ENCODE measurements at regions not wholly inside any gene's neighbourhood (a gene's known extent, or its start where the extent isn't known, plus 50 kb on each side); places are given as distances from the start of the nearest gene placed in this dataset.

DNA sequence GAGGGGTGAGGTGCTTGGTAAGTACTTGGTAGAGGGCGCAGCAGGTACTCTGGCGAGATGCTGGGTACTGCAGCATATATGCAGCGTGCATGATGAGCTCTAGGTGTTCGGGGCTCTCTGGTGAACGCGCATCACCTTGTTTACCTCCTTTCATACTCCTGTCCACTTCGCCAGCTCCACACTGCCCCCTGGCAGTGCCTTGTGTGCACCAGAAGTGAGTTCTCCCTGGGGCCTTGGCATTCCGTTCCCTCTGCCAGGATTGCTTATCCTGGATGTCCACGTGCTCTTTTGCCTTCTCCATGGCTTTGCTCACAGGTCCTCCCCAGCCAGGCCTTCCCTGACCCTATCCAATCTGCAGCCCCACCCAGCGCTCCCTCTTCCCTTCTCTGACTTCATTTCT, 154.2 kb downstream of the MRM1 start:
- no peaks in the 10 kb centered on the region for H3K4me1 ChIP-seq (ENCODE audit: control insufficient read depth in 1 of 2, insufficient read depth in 2 of 2, low read length in 2 of 2)
- no peak for DNase-seq
- 45 to 47% methylated on average over 10 of the region's 10 CpGs for WGBS, 2 donors
- no peak overlapping the region for H3K27ac ChIP-seq (ENCODE audit: low read depth in 1 of 2, low read length in 2 of 2)
- H3K27me3 ChIP-seq (ENCODE audit: control insufficient read depth in 1 of 2, insufficient read depth in 2 of 2, low read length in 1 of 2): peaks cover 0 to 1% of the 10 kb centered on the region in 2 donors
- no peaks in the 10 kb centered on the region for H3K9me3 ChIP-seq (ENCODE audit: control insufficient read depth, low read length)
- no peak overlapping the region for H3K4me3 ChIP-seq (ENCODE audit: low read length in 2 of 2)
- ATAC-seq (ENCODE audit: low FRiP score): no peak
- no peaks in the 10 kb centered on the region for H3K36me3 ChIP-seq (ENCODE audit: control insufficient read depth in 1 of 2, insufficient read depth in 2 of 2, low read length in 1 of 2)
- intact Hi-C loops (cut with DNase I): no loop called here

DNA sequence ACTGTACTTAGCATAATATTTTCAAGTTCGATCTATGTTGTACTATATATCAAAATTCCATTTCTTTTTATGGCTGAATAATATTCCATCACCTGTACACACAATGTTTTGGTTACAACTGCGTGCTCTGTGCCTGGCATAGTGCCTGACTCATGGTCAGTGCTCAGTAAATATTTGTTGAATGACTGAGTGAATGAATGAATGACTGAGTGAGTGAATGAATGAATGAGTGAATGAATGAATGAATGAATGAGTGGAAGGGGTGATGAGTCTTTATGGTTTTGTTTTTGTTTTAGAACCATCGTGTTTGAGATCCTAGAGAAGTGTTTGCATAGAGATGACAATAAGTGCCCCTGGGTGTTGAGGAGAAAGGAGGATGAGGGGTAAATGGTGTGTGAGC, 155.3 kb downstream of the MRM1 start:
- H3K27me3 ChIP-seq (ENCODE audit: control insufficient read depth in 1 of 2, insufficient read depth in 2 of 2, low read length in 1 of 2): peaks cover 0 to 1% of the 10 kb centered on the region in 2 donors
- WGBS, 2 donors: 74 to 83% methylated on average over 3 of the region's 3 CpGs

GRCh38 chr17:36760425-36760824, 159.0 kb downstream of the MRM1 start:
- ATAC-seq (ENCODE audit: low FRiP score) (no peak), DNase-seq (peak in 1 of 2 donors; percentile 5)
- intact Hi-C loops (cut with DNase I): no loop called here
- H3K4me3 ChIP-seq (ENCODE audit: low read length in 2 of 2): no peak overlapping the region
- H3K27ac ChIP-seq (ENCODE audit: low read depth in 1 of 2, low read length in 2 of 2): no peak overlapping the region
- no peaks in the 10 kb centered on the region for H3K36me3 ChIP-seq (ENCODE audit: control insufficient read depth in 1 of 2, insufficient read depth in 2 of 2, low read length in 1 of 2)
- H3K27me3 ChIP-seq (ENCODE audit: control insufficient read depth in 1 of 2, insufficient read depth in 2 of 2, low read length in 1 of 2): no peaks in the 10 kb centered on the region
- no peaks in the 10 kb centered on the region for H3K9me3 ChIP-seq (ENCODE audit: control insufficient read depth, low read length)
- H3K4me1 ChIP-seq (ENCODE audit: control insufficient read depth in 1 of 2, insufficient read depth in 2 of 2, low read length in 2 of 2): no peaks in the 10 kb centered on the region
- WGBS, 2 donors: 51 to 55% methylated on average over 5 of the region's 5 CpGs

More for the DNA sequence above, 155.3 kb downstream of the MRM1 start:
- no peak overlapping the region for H3K4me3 ChIP-seq (ENCODE audit: low read length in 2 of 2)
- H3K36me3 ChIP-seq (ENCODE audit: control insufficient read depth in 1 of 2, insufficient read depth in 2 of 2, low read length in 1 of 2): no peaks in the 10 kb centered on the region
- H3K9me3 ChIP-seq (ENCODE audit: control insufficient read depth, low read length): no peaks in the 10 kb centered on the region
- ATAC-seq (ENCODE audit: low FRiP score) (no peak), DNase-seq (no peak)
- H3K27ac ChIP-seq (ENCODE audit: low read depth in 1 of 2, low read length in 2 of 2): no peak overlapping the region
- intact Hi-C loops (cut with DNase I): no loop called here
- H3K4me1 ChIP-seq (ENCODE audit: control insufficient read depth in 1 of 2, insufficient read depth in 2 of 2, low read length in 2 of 2): no peaks in the 10 kb centered on the region

DNA sequence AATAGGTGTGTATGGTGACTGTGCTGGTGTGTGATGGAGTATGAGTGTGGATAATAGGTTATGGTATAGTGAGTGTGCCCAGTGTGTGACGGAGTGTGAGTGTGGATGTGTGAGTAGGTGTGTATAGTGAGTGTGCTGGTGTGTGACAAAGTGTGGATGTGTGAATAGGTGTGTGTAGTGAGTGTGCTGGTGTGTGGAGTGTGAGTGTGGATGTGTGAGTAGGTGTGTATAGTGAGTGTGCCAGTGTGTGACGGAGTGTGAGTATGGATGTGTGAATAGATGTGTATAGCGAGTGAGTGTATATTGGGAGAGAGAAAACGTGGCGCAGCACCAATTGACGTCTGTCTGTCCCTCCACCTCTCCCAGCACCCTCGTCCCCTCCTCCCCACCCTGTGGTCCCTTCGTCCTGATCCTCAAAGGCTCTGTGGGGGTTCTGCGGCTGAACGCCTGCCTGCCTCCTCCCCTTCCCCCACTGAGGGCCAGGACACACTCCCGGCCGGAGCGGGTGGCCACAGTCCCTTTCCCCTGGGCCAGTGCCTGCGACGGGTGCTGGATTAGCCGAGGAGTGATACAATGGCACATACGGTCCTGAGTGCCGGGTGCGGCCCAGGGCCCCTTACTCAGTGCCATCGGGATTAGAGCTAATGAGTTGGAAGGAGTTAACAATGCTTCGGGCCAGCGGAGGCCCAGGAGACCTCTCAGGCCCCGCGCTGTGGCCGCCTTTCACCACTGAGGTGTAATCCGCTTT, 160.0 kb downstream of the MRM1 start:
- no peaks in the 10 kb centered on the region for H3K36me3 ChIP-seq (ENCODE audit: control insufficient read depth in 1 of 2, insufficient read depth in 2 of 2, low read length in 1 of 2)
- intact Hi-C loops (cut with DNase I): no loop called here
- ATAC-seq (ENCODE audit: low FRiP score) (no peak), DNase-seq (peak in 1 of 2 donors; percentile 42)
- H3K9me3 ChIP-seq (ENCODE audit: control insufficient read depth, low read length): no peaks in the 10 kb centered on the region
- no peak overlapping the region for H3K27ac ChIP-seq (ENCODE audit: low read depth in 1 of 2, low read length in 2 of 2)
- H3K4me1 ChIP-seq (ENCODE audit: control insufficient read depth in 1 of 2, insufficient read depth in 2 of 2, low read length in 2 of 2): no peaks in the 10 kb centered on the region
- 47 to 58% methylated on average over 24 to 26 of the region's 26 CpGs for WGBS, 2 donors
- H3K4me3 ChIP-seq (ENCODE audit: low read length in 2 of 2): no peak overlapping the region
- no peaks in the 10 kb centered on the region for H3K27me3 ChIP-seq (ENCODE audit: control insufficient read depth in 1 of 2, insufficient read depth in 2 of 2, low read length in 1 of 2)

- no peak for DNase-seq
- no peak overlapping the region for H3K27ac ChIP-seq (ENCODE audit: low read depth in 1 of 2, low read length in 2 of 2)
- no peak overlapping the region for H3K4me3 ChIP-seq (ENCODE audit: low read length in 2 of 2)
- no peaks in the 10 kb centered on the region for H3K36me3 ChIP-seq (ENCODE audit: control insufficient read depth in 1 of 2, insufficient read depth in 2 of 2, low read length in 1 of 2)
- no peaks in the 10 kb centered on the region for H3K27me3 ChIP-seq (ENCODE audit: control insufficient read depth in 1 of 2, insufficient read depth in 2 of 2, low read length in 1 of 2)
- 26 to 33% methylated on average over 18 of the region's 18 CpGs for WGBS, 2 donors
- no peak for ATAC-seq (ENCODE audit: low FRiP score)
- no peaks in the 10 kb centered on the region for H3K9me3 ChIP-seq (ENCODE audit: control insufficient read depth, low read length)
- intact Hi-C loops (cut with DNase I): no loop called here
- no peaks in the 10 kb centered on the region for H3K4me1 ChIP-seq (ENCODE audit: control insufficient read depth in 1 of 2, insufficient read depth in 2 of 2, low read length in 2 of 2)
These were observed 164.2 kb downstream of the MRM1 start for GRCh38 chr17:36765436-36766043.

DNA sequence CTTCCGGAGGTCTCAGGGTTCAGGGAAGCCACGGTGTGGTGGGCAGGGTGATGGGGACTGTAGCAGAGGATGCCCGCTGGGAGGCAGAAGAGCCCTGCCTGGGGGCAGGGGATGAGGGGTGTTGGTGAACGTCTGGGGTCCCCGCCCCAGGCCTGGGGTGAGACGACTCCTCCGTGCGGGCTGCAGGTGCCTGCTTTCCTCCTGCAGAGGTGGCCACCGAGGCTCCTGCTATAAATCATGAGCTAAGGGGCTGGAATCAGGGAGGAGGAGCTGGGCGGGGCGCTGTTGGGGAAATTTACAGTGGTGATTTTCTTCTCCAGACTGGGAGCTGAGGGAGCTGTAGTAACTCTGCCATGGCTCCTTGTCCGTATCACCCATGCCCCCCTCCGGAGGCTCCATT, 167.0 kb downstream of the MRM1 start:
- intact Hi-C loops (cut with DNase I): no loop called here

DNA sequence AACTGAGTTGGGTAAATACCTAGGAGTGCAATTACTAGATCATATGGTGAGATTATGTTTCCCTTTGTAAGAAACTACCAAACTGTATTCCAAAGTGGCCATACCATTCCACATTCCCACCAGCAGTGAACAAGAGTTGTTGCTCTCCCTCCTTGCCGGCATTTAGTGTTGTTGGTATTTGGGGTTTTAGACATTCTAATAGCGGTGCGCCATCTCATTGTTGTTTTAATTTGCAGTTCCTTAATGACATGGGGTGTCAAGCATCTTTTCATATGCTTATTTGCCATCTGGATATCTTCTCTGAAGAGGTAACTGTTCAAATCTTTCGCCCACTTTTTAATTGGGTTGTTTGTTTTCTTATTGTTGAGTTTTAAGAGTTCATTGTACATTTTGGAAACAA, 164.2 kb upstream of the LHX1 start:
- intact Hi-C loops (cut with DNase I): no loop called here
- ATAC-seq (ENCODE audit: low FRiP score) (no peak), DNase-seq (no peak)
- Histone ChIP-seq H3K9me3 (ENCODE audit: control insufficient read depth, low read length) (no peaks in the 10 kb centered on the region), H3K4me3 (ENCODE audit: low read length in 2 of 2) (no peak overlapping the region), H3K27ac (ENCODE audit: low read depth in 1 of 2, low read length in 2 of 2) (no peak overlapping the region), H3K36me3 (ENCODE audit: control insufficient read depth in 1 of 2, insufficient read depth in 2 of 2, low read length in 1 of 2) (no peaks in the 10 kb centered on the region), H3K4me1 (ENCODE audit: control insufficient read depth in 1 of 2, insufficient read depth in 2 of 2, low read length in 2 of 2) (no peaks in the 10 kb centered on the region), H3K27me3 (ENCODE audit: control insufficient read depth in 1 of 2, insufficient read depth in 2 of 2, low read length in 1 of 2) (no peaks in the 10 kb centered on the region)
- 19 to 21% methylated on average over 4 of the region's 4 CpGs for WGBS, 2 donors

More for the DNA sequence above, 167.0 kb downstream of the MRM1 start:
- no peak for ATAC-seq (ENCODE audit: low FRiP score)
- DNase-seq: peak in 1 of 2 donors; percentile 58
- Histone ChIP-seq H3K27ac (ENCODE audit: low read depth in 1 of 2, low read length in 2 of 2) (no peak overlapping the region), H3K36me3 (ENCODE audit: control insufficient read depth in 1 of 2, insufficient read depth in 2 of 2, low read length in 1 of 2) (no peaks in the 10 kb centered on the region), H3K4me3 (ENCODE audit: low read length in 2 of 2) (no peak overlapping the region), H3K27me3 (ENCODE audit: control insufficient read depth in 1 of 2, insufficient read depth in 2 of 2, low read length in 1 of 2) (no peaks in the 10 kb centered on the region), H3K4me1 (ENCODE audit: control insufficient read depth in 1 of 2, insufficient read depth in 2 of 2, low read length in 2 of 2) (no peaks in the 10 kb centered on the region), H3K9me3 (ENCODE audit: control insufficient read depth, low read length) (no peaks in the 10 kb centered on the region)
- 23 to 24% methylated on average over 11 to 13 of the region's 13 CpGs for WGBS, 2 donors

GRCh38 chr17:36777118-36777517, 160.2 kb upstream of the LHX1 start:
- Histone ChIP-seq H3K27me3 (ENCODE audit: control insufficient read depth in 1 of 2, insufficient read depth in 2 of 2, low read length in 1 of 2) (no peaks in the 10 kb centered on the region), H3K9me3 (ENCODE audit: control insufficient read depth, low read length) (no peaks in the 10 kb centered on the region), H3K36me3 (ENCODE audit: control insufficient read depth in 1 of 2, insufficient read depth in 2 of 2, low read length in 1 of 2) (no peaks in the 10 kb centered on the region), H3K27ac (ENCODE audit: low read depth in 1 of 2, low read length in 2 of 2) (no peak overlapping the region), H3K4me3 (ENCODE audit: low read length in 2 of 2) (no peak overlapping the region), H3K4me1 (ENCODE audit: control insufficient read depth in 1 of 2, insufficient read depth in 2 of 2, low read length in 2 of 2) (no peaks in the 10 kb centered on the region)
- 22% methylated on average over 6 of the region's 6 CpGs for WGBS, 2 donors
- intact Hi-C loops (cut with DNase I): no loop called here
- no peak for DNase-seq
- ATAC-seq (ENCODE audit: low FRiP score): no peak

DNA sequence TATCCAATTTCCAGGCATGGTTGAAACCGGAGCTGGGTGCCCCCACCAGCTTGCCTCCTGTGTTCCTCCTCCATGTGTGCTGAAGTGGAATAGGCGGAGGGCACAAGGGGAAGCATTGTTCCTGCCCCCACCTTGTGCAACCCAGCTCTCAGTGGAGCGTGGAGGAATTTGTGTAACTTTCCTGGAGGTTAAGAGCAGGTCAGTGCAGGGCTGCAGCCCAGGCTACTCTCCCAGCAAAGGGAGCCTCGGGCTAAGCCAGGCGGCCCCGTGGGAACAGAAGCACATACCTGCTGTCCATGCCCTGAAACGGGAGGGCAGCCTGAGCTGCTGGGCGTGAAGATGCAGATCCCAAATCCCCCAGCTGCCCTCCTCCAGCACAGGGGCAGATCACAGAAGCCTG, 158.8 kb upstream of the LHX1 start:
- DNase-seq: no peak
- WGBS, 2 donors: 6 to 7% methylated on average over 8 of the region's 8 CpGs

More for the DNA sequence above, 158.8 kb upstream of the LHX1 start:
- peaks cover under 1% of the 10 kb centered on the region for H3K9me3 ChIP-seq (ENCODE audit: control insufficient read depth, low read length)
- intact Hi-C loops (cut with DNase I): no loop called here
- H3K27ac ChIP-seq (ENCODE audit: low read depth in 1 of 2, low read length in 2 of 2): no peak overlapping the region
- no peak for ATAC-seq (ENCODE audit: low FRiP score)
- H3K4me3 ChIP-seq (ENCODE audit: low read length in 2 of 2): no peak overlapping the region
- H3K27me3 ChIP-seq (ENCODE audit: control insufficient read depth in 1 of 2, insufficient read depth in 2 of 2, low read length in 1 of 2): no peaks in the 10 kb centered on the region
- H3K36me3 ChIP-seq (ENCODE audit: control insufficient read depth in 1 of 2, insufficient read depth in 2 of 2, low read length in 1 of 2): no peaks in the 10 kb centered on the region
- no peaks in the 10 kb centered on the region for H3K4me1 ChIP-seq (ENCODE audit: control insufficient read depth in 1 of 2, insufficient read depth in 2 of 2, low read length in 2 of 2)
